Mesothelial cell of epicardium (in vitro differentiated cells): ENCODE measurements at regions not wholly inside any gene's neighbourhood (a gene's known extent, or its start where the extent isn't known, plus 50 kb on each side); places are given as distances from the start of the nearest gene placed in this dataset.
A peak's percentile ranks its signal among the peaks of the same experiment; 100 is the strongest.
"Not testable (repeated sequence)": the region's sequence is repeated elsewhere in the genome, so short reads cannot be mapped to it uniquely, and the experiment has no call there.

Source experiments
- DNase-seq, 2 experiments: peaks; one replicate each; pipeline ENCODE4 v3.0.0; 2021; ENCODE audit warnings: low spot score in 2 of 2; ENCODE audit not compliant: unreplicated experiment in 2 of 2
- H3K27ac Mint-ChIP-seq: 2 replicates; pipeline ENCODE4 v1.8.0; 2021; ENCODE audit warnings: mixed read lengths
- H3K27me3 Mint-ChIP-seq: 2 replicates; pipeline ENCODE4 v1.8.0; 2021; ENCODE audit warnings: low read depth, mixed read lengths
- H3K36me3 Mint-ChIP-seq: 2 replicates; pipeline ENCODE4 v1.8.0; 2021; ENCODE audit warnings: mixed read lengths
- H3K4me1 Mint-ChIP-seq: 2 replicates; pipeline ENCODE4 v1.8.0; 2021; ENCODE audit warnings: mixed read lengths
- H3K4me3 Mint-ChIP-seq: 2 replicates; pipeline ENCODE4 v1.8.0; 2021; ENCODE audit warnings: mild to moderate bottlenecking, moderate library complexity, mixed read lengths
- H3K9me3 Mint-ChIP-seq: 2 replicates; pipeline ENCODE4 v1.8.0; 2021; ENCODE audit warnings: mixed read lengths
- CTCF ChIP-seq: fragments of 200-600 bp; sonication (generic); IDR thresholded peaks from one replicate; pipeline ENCODE4 v1.5.0; 2021; ENCODE audit warnings: antibody characterized with exemption; ENCODE audit not compliant: unreplicated experiment

GRCh38 chr1:94660258-94660657 lies 118.7 kb upstream of the F3 start:
- H3K27me3 Mint-ChIP-seq, result no peaks in the 10 kb centered on the region
- no peak for TF ChIP-seq CTCF
- peaks cover 17% of the 10 kb centered on the region for H3K4me1 Mint-ChIP-seq
- no peaks in the 10 kb centered on the region for H3K36me3 Mint-ChIP-seq
- H3K27ac Mint-ChIP-seq, result no peak overlapping the region
- H3K9me3 Mint-ChIP-seq, result no peaks in the 10 kb centered on the region
- no peak for DNase-seq
- H3K4me3 Mint-ChIP-seq, result no peak overlapping the region

- not testable (repeated sequence) for H3K27me3 Mint-ChIP-seq, H3K27ac Mint-ChIP-seq, H3K9me3 Mint-ChIP-seq, DNase-seq, H3K36me3 Mint-ChIP-seq, H3K4me3 Mint-ChIP-seq
- H3K4me1 Mint-ChIP-seq, result peaks cover 15% of the 10 kb centered on the region
Measured at GRCh38 chr1:94659202-94659601, 117.6 kb upstream of the F3 start.

DNA sequence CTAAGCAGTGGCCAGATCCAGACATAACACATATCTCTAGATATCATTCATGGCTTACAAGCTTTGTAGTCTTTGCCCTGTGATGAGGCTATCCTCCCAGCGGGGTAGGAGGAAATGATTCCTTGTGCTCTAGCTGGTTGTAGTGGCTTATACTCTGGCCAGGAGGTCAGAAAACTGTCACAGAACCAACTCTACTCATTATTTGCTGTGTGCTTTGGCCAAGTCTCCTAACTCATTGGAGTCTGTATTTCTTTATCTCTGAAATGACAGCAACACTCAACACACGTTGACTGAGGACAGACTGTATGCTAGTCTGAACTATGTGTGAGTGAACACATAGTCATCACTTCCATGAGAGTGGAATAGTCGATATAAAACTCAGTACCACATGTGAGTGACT lies 116.7 kb upstream of the F3 start:
- DNase-seq, result no peak
- H3K4me3 Mint-ChIP-seq, result no peak overlapping the region
- H3K36me3 Mint-ChIP-seq, result no peaks in the 10 kb centered on the region
- no peak for TF ChIP-seq CTCF
- H3K27ac Mint-ChIP-seq, result peak overlapping the region; percentile 61
- H3K4me1 Mint-ChIP-seq, result peaks cover 21% of the 10 kb centered on the region
- H3K9me3 Mint-ChIP-seq, result no peaks in the 10 kb centered on the region
- no peaks in the 10 kb centered on the region for H3K27me3 Mint-ChIP-seq

- H3K9me3 Mint-ChIP-seq, DNase-seq, H3K27ac Mint-ChIP-seq, H3K4me3 Mint-ChIP-seq, H3K27me3 Mint-ChIP-seq, H3K36me3 Mint-ChIP-seq: not testable (repeated sequence)
- peaks cover 21% of the 10 kb centered on the region for H3K4me1 Mint-ChIP-seq
Measured at GRCh38 chr1:94657776-94658175, 116.2 kb upstream of the F3 start.

GRCh38 chr1:94656967-94657366 lies 115.4 kb upstream of the F3 start:
- Mint-ChIP-seq H3K27ac (no peak overlapping the region), H3K4me1 (peaks cover 21% of the 10 kb centered on the region), H3K27me3 (no peaks in the 10 kb centered on the region), H3K4me3 (no peak overlapping the region), H3K9me3 (no peaks in the 10 kb centered on the region), H3K36me3 (no peaks in the 10 kb centered on the region)
- TF ChIP-seq CTCF, result no peak
- DNase-seq, result no peak

DNA sequence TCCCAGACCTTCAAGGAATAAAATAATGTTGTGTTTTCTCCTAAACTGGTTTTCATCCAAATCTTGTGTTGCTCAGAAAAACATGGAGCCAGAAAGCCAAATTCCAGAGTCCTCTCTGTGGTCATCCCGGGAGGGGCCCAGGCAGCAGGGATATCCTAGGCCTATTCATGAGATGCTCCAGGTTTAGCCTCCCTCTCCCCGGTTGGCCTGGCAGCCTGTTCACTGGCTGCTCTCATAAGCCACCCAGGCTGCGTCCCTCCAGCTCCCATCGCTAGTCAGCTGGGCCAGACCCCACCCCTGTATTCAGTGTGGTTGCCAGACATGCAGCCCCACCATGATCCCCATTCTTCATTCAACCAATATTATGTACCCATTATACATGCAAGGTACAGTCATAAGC lies 113.4 kb upstream of the F3 start:
- H3K27me3 Mint-ChIP-seq, result no peaks in the 10 kb centered on the region
- DNase-seq, result no peak
- H3K27ac Mint-ChIP-seq, result no peak overlapping the region
- H3K4me3 Mint-ChIP-seq, result no peak overlapping the region
- H3K4me1 Mint-ChIP-seq, result peaks cover 7% of the 10 kb centered on the region
- no peak for TF ChIP-seq CTCF
- no peaks in the 10 kb centered on the region for H3K9me3 Mint-ChIP-seq
- H3K36me3 Mint-ChIP-seq, result no peaks in the 10 kb centered on the region

DNA sequence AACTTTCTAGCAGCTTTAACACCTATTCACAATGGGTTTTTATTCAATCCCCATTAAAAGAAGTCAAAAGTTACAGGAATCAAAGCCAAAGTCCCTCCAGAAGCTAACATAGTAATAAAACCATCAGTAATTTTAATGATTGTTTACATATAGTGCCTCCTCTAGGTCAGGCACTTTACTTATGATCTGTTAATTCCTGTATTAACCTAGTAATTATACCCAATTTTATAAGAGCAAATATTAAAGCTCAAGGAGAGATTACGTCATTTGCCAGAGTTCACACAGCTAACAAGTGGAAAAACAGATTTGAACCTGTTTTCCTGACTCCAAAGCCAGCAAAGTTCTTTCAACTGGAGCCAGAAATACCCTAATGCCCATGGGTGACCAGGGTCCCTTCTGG lies 112.9 kb upstream of the F3 start:
- H3K36me3 Mint-ChIP-seq, result no peaks in the 10 kb centered on the region
- H3K4me1 Mint-ChIP-seq, result peaks cover 7% of the 10 kb centered on the region
- DNase-seq, result no peak
- H3K4me3 Mint-ChIP-seq, result no peak overlapping the region
- no peaks in the 10 kb centered on the region for H3K27me3 Mint-ChIP-seq
- no peak overlapping the region for H3K27ac Mint-ChIP-seq
- TF ChIP-seq CTCF, result no peak
- H3K9me3 Mint-ChIP-seq, result no peaks in the 10 kb centered on the region
